Left ventricle myocardium inferior (tissue), 1 donor: ENCODE measurements at regions not wholly inside any gene's neighbourhood (a gene's known extent, or its start where the extent isn't known, plus 50 kb on each side); places are given as distances from the start of the nearest gene placed in this dataset.
A peak's percentile ranks its signal among the peaks of the same experiment; 100 is the strongest.

ENCODE experiments used
- DNase-seq: peaks from one replicate; pipeline ENCODE4 v3.0.0-alpha.2; 2020
- H3K27ac ChIP-seq: fragments of 200-600 bp; replicated peaks from 2 replicates; pipeline ENCODE4 v1.8.0; 2021
- H3K27me3 ChIP-seq: fragments of 200-600 bp; 2 replicates; pipeline ENCODE4 v1.8.0; 2021; ENCODE audit warnings: low read depth
- H3K36me3 ChIP-seq: fragments of 200-600 bp; 2 replicates; pipeline ENCODE4 v1.8.0; 2021
- H3K4me1 ChIP-seq: fragments of 200-600 bp; 2 replicates; pipeline ENCODE4 v1.8.0; 2021
- H3K4me3 ChIP-seq: fragments of 200-600 bp; 2 replicates; pipeline ENCODE4 v1.8.0; 2021; ENCODE audit warnings: mild to moderate bottlenecking, moderate library complexity
- H3K9me3 ChIP-seq: fragments of 200-600 bp; replicated peaks from 2 replicates; pipeline ENCODE4 v1.8.0; 2021
- intact Hi-C: fragments of 100-400 bp; cut with micrococcal nuclease; formaldehyde crosslinking; loops from one replicate; pipeline ENCODE4 v1.11.0; 2022
- TF ChIP-seq, protein P1 (sequence below): fragments of 200-600 bp; IDR thresholded peaks from 2 replicates; pipeline ENCODE4 v1.8.0; 2021; ENCODE audit warnings: antibody characterized with exemption, mild to moderate bottlenecking, borderline replicate concordance
- donor health status: DM: no; HTN: yes; CAD: no; lungs with severe emphysema.

DNA sequence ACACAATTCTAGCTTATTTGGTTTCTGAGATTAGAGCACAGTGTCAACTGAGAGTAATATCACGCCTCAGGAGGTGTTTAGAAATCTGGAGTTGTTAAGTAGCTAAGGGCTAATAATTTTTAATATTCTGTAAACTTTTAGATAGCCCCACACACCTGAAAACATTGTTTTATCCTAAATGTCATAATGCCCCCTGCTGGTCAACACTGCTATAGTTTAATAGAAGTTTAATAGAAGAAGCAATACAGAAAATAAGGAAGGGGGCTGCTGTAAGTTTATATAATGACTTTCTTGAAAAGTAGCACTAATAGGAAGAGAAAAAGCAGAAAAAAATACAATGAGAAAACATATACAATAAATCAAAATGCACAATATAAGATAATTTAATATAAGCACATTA lies 516.4 kb upstream of the PCDH11Y start:
- no peaks in the 10 kb centered on the region for H3K9me3 ChIP-seq
- TF ChIP-seq, protein P1, sequence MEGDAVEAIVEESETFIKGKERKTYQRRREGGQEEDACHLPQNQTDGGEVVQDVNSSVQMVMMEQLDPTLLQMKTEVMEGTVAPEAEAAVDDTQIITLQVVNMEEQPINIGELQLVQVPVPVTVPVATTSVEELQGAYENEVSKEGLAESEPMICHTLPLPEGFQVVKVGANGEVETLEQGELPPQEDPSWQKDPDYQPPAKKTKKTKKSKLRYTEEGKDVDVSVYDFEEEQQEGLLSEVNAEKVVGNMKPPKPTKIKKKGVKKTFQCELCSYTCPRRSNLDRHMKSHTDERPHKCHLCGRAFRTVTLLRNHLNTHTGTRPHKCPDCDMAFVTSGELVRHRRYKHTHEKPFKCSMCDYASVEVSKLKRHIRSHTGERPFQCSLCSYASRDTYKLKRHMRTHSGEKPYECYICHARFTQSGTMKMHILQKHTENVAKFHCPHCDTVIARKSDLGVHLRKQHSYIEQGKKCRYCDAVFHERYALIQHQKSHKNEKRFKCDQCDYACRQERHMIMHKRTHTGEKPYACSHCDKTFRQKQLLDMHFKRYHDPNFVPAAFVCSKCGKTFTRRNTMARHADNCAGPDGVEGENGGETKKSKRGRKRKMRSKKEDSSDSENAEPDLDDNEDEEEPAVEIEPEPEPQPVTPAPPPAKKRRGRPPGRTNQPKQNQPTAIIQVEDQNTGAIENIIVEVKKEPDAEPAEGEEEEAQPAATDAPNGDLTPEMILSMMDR, result peak; percentile 35
- H3K4me3 ChIP-seq, result no peak overlapping the region
- DNase-seq, result no peak
- intact Hi-C loops, result no loop called here
- H3K36me3 ChIP-seq, result no peaks in the 10 kb centered on the region
- no peaks in the 10 kb centered on the region for H3K4me1 ChIP-seq
- no peaks in the 10 kb centered on the region for H3K27me3 ChIP-seq
- no peak overlapping the region for H3K27ac ChIP-seq
